Sigmoid colon (tissue), 6 donors: ENCODE measurements at regions not wholly inside any gene's neighbourhood (a gene's known extent, or its start where the extent isn't known, plus 50 kb on each side); places are given as distances from the start of the nearest gene placed in this dataset.

ENCODE experiments used
- DNase-seq: peaks from one replicate; pipeline ENCODE4 v3.0.0-alpha.2; 2019
- H3K27ac ChIP-seq, 4 donors: fragments of 200-600 bp; sonication (generic); one replicate each; pipeline ENCODE4 v1.5.1; 2016 to 2019; ENCODE audit warnings: mild to moderate bottlenecking in 1 of 4
- H3K27me3 ChIP-seq, 3 donors: fragments of 200-600 bp; sonication (generic); one replicate each; pipeline ENCODE4 v1.5.1; 2019; ENCODE audit warnings: mild to moderate bottlenecking in 1 of 3
- H3K36me3 ChIP-seq, 4 donors: fragments of 200-600 bp; sonication (generic); one replicate each; pipeline ENCODE4 v1.5.1; 2016 to 2019
- H3K4me1 ChIP-seq, 4 donors: fragments of 200-600 bp; sonication (generic); one replicate each; pipeline ENCODE4 v1.5.1; 2017 to 2019
- H3K4me3 ChIP-seq, 4 donors: fragments of 200-600 bp; sonication (generic); one replicate each; pipeline ENCODE4 v1.5.1; 2017 to 2019; ENCODE audit warnings: mild to moderate bottlenecking in 2 of 4, moderate library complexity in 1 of 4
- H3K9me3 ChIP-seq, 4 donors: fragments of 200-600 bp in 3 of 4; sonication (generic) in 3 of 4; one replicate each; pipeline versions ENCODE4 v1.5.1 to v1.6.1; 2013 to 2019
- EP300 ChIP-seq, 4 donors: sonication (generic); formaldehyde crosslinking; IDR thresholded peaks; one replicate each; pipeline ENCODE4 v1.6.1; 2017; ENCODE audit warnings: antibody characterized with exemption in 4 of 4
- POLR2A ChIP-seq, 2 donors: fragments of 450-650 bp; IDR thresholded peaks; one replicate each; pipeline ENCODE4 v1.6.1; 2016; ENCODE audit warnings: antibody characterized with exemption in 2 of 2, mild to moderate bottlenecking in 2 of 2, moderate library complexity in 2 of 2
- POLR2AphosphoS5 ChIP-seq, 4 donors: sonication (generic); formaldehyde crosslinking; IDR thresholded peaks; one replicate each; pipeline ENCODE4 v1.6.1; 2017; ENCODE audit warnings: antibody characterized with exemption in 4 of 4
- WGBS, 2 donors: extraction: QIAGEN DNeasy Blood & Tissue Kit; methylation state at CpG; one replicate each; pipeline ENCODE4 v1.1.7; 2013; 5-methylcytosine and 5-hydroxymethylcytosine counted together
- intact Hi-C: fragments of 100-400 bp; cut with DNase I; formaldehyde crosslinking; loops from one replicate; pipeline ENCODE4 v1.15.1; 2023
- TF ChIP-seq, protein P1 (sequence below), 4 experiments: fragments of 450-650 bp in 3 of 4; fragments of 200-600 bp in 1 of 4; IDR thresholded peaks; one replicate each; pipeline ENCODE4 v1.5.1; 2016 to 2019; ENCODE audit warnings: antibody characterized with exemption in 4 of 4, mild to moderate bottlenecking in 3 of 4, moderate library complexity in 2 of 4
- donor health status: healthy with polysubstance abuse.
- donor health status: healthy.

DNA sequence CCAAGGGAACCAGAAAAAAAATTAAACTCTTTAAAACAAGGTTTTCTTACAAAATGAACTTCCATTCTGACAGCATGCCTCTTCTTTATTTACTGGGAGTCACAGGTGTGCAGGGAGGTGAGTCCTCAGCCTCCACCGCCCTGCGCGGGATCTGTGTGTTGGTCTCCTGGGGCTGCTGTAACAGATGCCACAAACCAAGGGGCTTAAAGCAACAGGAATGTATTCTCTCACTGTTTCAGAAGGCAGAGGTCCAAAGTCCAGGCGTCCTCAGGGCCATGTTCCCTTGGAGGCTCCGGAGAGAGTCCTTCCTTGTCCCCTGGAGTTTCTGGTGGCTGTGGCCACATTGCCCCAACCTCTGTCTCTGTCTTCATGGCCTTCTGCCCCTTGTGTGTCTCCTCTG lies 123.6 kb upstream of the C1orf174 start:
- intact Hi-C loops, result no loop called here
- Histone ChIP-seq H3K36me3 (no peaks in the 10 kb centered on the region), H3K4me1 (no peaks in the 10 kb centered on the region), H3K4me3 (no peak overlapping the region), H3K27ac (no peak overlapping the region), H3K9me3 (peaks cover 0 to 3% (median 0%) of the 10 kb centered on the region in 4 donors), H3K27me3 (peaks cover 0 to 27% (median 5%) of the 10 kb centered on the region in 3 donors)
- TF ChIP-seq POLR2AphosphoS5 (IDR thresholded peaks at IDR 0.05) (no peak), EP300 (IDR thresholded peaks at IDR 0.05) (no peak), POLR2A (IDR thresholded peaks at IDR 0.05) (no peak)
- TF ChIP-seq, protein P1, sequence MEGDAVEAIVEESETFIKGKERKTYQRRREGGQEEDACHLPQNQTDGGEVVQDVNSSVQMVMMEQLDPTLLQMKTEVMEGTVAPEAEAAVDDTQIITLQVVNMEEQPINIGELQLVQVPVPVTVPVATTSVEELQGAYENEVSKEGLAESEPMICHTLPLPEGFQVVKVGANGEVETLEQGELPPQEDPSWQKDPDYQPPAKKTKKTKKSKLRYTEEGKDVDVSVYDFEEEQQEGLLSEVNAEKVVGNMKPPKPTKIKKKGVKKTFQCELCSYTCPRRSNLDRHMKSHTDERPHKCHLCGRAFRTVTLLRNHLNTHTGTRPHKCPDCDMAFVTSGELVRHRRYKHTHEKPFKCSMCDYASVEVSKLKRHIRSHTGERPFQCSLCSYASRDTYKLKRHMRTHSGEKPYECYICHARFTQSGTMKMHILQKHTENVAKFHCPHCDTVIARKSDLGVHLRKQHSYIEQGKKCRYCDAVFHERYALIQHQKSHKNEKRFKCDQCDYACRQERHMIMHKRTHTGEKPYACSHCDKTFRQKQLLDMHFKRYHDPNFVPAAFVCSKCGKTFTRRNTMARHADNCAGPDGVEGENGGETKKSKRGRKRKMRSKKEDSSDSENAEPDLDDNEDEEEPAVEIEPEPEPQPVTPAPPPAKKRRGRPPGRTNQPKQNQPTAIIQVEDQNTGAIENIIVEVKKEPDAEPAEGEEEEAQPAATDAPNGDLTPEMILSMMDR (IDR thresholded peaks at IDR 0.05), result no peak
- WGBS, 2 donors, result 69 to 76% methylated on average over 5 of the region's 5 CpGs
- no peak for DNase-seq

DNA sequence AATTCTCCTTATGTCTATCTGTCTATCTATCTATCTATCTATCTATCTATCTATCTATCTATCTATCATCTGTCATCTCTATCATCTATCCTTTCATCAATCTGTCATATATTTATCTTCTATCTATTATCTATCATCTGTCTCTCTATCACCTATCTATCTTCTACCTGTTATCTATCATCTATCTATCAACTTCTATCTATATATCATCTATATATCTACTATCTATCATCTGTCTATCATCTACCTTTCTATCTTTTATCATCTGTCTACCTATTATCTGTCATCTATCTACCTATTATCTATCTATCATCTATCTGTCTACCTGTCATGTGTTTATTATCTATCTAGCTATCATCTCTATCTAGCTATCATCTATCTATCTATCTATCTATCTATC lies 124.7 kb upstream of the C1orf174 start:
- intact Hi-C loops, result no loop called here
- no peak overlapping the region for H3K4me3 ChIP-seq
- H3K4me1 ChIP-seq, result no peaks in the 10 kb centered on the region
- H3K36me3 ChIP-seq, result no peaks in the 10 kb centered on the region
- H3K27ac ChIP-seq, result no peak overlapping the region
- no peak for DNase-seq
- H3K9me3 ChIP-seq, result peaks cover 0 to 3% (median 0%) of the 10 kb centered on the region in 4 donors
- TF ChIP-seq POLR2AphosphoS5 (IDR thresholded peaks at IDR 0.05) (no peak), EP300 (IDR thresholded peaks at IDR 0.05) (no peak), POLR2A (IDR thresholded peaks at IDR 0.05) (no peak)
- peaks cover 0 to 27% (median 5%) of the 10 kb centered on the region in 3 donors for H3K27me3 ChIP-seq

DNA sequence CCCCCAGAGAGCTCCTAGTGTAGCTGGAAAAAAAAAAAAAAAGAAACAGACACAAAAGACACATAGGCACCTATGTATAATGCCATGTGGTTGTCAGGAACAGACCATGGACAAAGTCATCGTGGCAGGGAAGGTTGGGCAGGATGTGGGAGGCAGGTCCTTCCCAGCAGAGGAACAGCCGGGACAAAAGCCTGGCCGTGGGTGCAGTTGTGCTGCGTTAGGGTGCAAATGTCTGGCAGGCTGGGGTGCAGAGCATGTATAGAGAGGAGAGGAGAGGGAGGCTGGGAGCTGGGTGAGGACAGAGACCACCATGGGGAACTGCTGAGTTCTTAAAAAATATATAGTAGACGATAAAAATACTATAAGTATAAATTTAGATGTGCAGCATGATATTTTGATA lies 125.7 kb upstream of the C1orf174 start:
- intact Hi-C loops, result no loop called here
- no peaks in the 10 kb centered on the region for H3K4me1 ChIP-seq
- H3K27me3 ChIP-seq, result peaks cover 0 to 22% (median 5%) of the 10 kb centered on the region in 3 donors
- 76 to 80% methylated on average over 5 of the region's 5 CpGs for WGBS, 2 donors
- no peak overlapping the region for H3K27ac ChIP-seq
- no peak overlapping the region for H3K4me3 ChIP-seq
- TF ChIP-seq POLR2A (IDR thresholded peaks at IDR 0.05), result no peak
- TF ChIP-seq, protein P1 (IDR thresholded peaks at IDR 0.05), result no peak
- TF ChIP-seq EP300 (IDR thresholded peaks at IDR 0.05), result no peak
- no peak for TF ChIP-seq POLR2AphosphoS5 (IDR thresholded peaks at IDR 0.05)
- DNase-seq, result no peak
- no peaks in the 10 kb centered on the region for H3K36me3 ChIP-seq
- H3K9me3 ChIP-seq, result peaks cover 0 to 3% (median 0%) of the 10 kb centered on the region in 4 donors

DNA sequence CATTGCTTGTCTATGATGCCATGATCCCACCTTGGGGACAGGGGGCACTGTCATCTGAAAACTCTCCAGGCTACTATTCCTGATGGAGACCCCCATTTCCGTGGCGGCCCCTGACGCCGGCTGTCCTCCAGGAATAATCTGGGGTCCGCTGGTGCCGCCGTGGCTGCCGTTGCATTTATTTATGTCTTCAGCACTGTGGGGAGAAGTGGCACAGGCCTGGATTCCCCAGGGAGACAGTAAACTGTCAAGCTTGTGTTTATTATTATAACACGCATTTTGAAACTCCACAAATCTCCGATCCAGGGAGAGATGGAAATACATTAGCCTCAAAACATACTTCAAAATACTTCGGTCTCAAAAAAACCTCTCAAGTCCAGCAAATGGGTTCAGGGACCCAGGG lies 126.9 kb upstream of the C1orf174 start:
- Histone ChIP-seq H3K36me3 (no peaks in the 10 kb centered on the region), H3K27ac (no peak overlapping the region), H3K4me1 (no peaks in the 10 kb centered on the region), H3K27me3 (peaks cover 0 to 16% (median 5%) of the 10 kb centered on the region in 3 donors), H3K4me3 (no peak overlapping the region), H3K9me3 (peaks cover 0 to 3% (median 0%) of the 10 kb centered on the region in 4 donors)
- TF ChIP-seq POLR2AphosphoS5 (IDR thresholded peaks at IDR 0.05), result no peak
- no peak for TF ChIP-seq EP300 (IDR thresholded peaks at IDR 0.05)
- TF ChIP-seq, protein P1 (IDR thresholded peaks at IDR 0.05), result no peak
- TF ChIP-seq POLR2A (IDR thresholded peaks at IDR 0.05), result no peak
- intact Hi-C loops, result no loop called here
- WGBS, 2 donors, result 61 to 84% methylated on average over 11 of the region's 11 CpGs
- DNase-seq, result no peak

DNA sequence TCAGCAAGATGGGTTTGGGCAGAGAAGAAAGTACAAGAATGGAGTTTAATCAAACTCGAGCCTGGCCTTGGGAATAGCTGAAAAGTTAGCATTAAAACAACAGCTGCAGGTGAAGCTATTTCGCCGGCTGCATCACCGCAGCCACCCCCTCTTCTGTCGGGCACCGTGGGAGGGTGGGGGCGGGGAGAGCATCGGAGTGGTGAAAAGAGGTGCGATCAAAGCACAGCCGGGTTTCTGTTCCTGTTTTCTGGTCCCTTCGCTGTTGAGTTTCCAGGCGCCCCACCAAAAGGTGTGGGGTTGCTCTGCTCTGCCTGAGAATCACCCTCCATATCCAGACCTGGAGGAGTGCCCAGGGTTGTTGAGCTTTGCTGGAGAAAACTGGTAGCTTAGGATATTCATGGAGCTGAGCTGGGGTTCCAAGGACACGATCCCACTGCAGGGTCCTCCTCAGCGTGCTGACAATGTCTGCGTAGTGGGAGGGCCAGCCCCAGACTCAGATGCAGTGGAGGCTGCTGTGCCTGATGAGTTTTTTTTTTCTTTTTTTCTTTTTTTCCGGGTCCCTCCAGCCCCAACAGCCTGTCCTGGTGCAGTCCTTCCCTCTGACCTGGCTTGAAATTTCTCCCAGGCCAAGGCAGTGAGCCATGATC lies 127.5 kb upstream of the C1orf174 start:
- peaks cover 0 to 22% (median 7%) of the 10 kb centered on the region in 3 donors for H3K27me3 ChIP-seq

More for the DNA sequence above, 127.5 kb upstream of the C1orf174 start:
- Histone ChIP-seq H3K9me3 (peaks cover 0 to 3% (median 0%) of the 10 kb centered on the region in 4 donors), H3K4me1 (no peaks in the 10 kb centered on the region), H3K36me3 (no peaks in the 10 kb centered on the region), H3K4me3 (no peak overlapping the region), H3K27ac (no peak overlapping the region)
- no peak for DNase-seq
- 50 to 51% methylated on average over 16 of the region's 16 CpGs for WGBS, 2 donors
- TF ChIP-seq POLR2AphosphoS5 (IDR thresholded peaks at IDR 0.05), result no peak
- TF ChIP-seq, protein P1 (IDR thresholded peaks at IDR 0.05), result no peak
- TF ChIP-seq POLR2A (IDR thresholded peaks at IDR 0.05), result no peak
- TF ChIP-seq EP300 (IDR thresholded peaks at IDR 0.05), result no peak
- intact Hi-C loops, result no loop called here
